Central memory CD4-positive, alpha-beta T cell (primary cell): ENCODE measurements at regions not wholly inside any gene's neighbourhood (a gene's known extent, or its start where the extent isn't known, plus 50 kb on each side); places are given as distances from the start of the nearest gene placed in this dataset.

Experiments
- DNase-seq: peaks from one replicate; pipeline ENCODE4 v3.0.0; 2022

DNA sequence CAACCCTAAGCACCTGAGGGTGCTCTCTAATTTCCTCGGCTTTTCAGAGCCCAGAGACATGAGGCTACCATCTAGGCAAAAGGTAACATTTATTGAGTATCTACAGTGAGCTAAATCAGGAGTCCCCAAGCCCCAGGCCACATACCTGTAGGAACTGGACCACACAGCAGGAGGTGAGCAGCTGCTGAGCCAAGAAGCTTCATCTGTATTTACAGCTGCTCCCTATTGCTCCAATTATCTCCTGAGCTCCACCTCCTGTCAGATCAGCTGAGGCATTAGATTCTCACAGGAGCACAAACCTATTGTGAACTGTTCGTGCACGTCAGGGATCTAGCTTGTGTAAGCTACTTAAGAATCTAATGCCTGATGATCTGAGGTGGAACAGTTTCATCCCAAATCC, 70.2 kb downstream of the RND3 start:
- DNase-seq = no peak

DNA sequence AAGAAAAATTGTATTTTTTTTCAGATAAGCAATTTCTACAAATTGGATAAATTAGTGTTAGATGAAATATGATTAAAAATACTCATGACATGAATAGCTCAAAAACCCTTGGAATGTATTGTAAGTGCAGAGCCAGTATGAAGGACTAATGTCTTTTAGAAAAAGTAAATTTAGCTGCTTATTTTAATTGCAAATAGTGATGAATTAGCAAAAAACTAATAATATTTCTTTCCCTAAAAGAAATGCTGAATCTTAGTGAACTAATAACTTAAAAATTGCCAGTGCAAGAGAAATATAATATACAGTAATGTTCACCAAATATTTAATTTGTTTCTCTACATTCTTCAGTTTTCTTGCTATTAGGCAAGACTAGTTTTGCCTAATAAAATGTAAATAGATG, 72.4 kb downstream of the RND3 start:
- no peak for DNase-seq

DNA sequence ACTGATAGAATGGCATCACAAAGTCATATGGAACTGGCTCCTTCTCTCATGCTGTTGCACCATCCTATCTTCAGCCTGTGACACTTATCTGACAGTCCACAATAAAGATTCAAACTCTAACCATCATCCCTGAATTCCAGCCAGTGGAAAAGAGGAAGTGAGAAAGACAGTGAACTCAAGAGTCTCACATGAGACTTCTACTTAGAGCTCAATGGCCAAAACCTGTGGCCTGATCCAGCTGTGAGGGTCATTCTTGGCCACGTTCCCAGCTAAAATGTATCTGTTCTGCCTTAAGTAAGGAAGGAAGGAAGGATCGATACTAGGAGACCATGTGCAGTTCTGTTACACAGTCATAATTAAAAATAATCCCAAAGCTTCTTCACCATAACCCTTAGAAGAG, 73.6 kb downstream of the RND3 start:
- no peak for DNase-seq

DNA sequence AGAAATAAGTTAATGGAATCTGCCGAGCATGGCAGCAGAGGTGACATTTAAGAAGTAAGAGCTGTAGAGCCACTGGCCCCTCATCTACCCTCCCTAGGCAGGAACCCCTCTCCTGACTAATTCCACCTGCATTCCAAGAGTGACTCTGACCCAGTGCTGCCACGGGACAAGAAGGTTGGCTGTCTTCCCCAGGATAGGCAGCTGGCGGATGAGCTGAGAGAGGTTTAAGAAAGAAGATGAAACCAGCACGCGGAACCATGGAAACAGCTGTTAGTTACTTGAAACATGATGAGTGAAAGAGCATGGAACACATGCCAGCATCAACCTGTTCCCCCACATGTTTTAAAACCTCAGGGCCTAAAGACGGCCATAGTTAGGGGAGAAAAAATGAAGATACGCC, 74.1 kb downstream of the RND3 start:
- DNase-seq = no peak

DNA sequence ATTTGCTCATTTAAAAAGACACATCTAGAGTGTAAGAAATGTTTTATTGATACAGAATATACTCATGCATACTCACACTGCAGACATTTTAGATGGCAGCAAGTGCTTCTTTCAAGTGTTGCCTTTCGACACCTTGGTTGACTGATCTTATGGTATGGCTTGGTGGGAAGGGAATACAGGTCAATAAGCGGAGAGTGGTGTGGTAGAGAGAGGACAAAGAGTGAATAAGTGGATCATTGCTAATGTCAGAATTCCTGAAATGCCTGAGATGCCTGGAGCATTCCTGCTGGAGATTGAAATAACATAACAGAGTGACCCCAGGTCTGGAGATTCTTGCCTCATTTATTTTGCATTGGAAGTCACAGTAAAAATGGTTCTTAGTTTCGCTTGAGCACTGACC, 76.7 kb downstream of the RND3 start:
- DNase-seq = no peak

DNA sequence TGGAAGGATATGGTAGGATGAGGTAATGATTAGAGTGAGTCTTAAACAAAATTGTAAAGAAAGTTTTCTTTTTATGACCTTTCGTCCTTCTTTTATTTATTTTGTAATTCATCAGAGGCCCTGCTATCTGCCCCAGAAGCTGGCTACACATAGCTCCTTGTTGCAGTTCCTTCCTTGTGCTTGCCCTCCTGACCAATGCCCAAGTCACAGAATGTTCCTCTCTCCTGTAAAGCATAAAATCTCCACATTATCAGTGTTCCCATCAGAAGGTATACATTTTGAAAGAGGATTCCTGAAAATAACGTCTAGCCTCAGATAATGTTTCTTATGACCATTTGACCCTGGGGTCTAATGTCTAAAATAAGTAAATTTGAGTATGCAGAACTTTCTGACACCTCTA, 78.3 kb downstream of the RND3 start:
- no peak for DNase-seq

DNA sequence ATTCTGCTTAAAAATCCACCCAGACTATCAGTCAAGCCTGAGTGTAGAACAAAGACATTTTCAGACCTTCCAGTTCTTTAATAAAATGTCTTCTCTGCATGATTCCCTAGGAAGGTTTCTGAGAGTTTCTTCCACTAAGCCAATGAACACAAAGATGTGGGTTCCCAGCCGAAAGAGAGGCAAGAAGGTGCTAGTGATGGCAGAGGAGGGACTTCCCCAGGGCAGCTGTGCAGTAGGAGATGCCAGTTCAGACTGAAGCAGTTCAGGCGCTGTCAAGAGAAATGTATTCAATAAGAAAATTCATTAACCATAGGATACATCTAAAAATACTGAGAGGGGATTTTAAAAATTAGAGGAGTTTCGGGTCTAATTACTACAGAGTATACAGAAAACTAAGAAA, 83.3 kb downstream of the RND3 start:
- DNase-seq = no peak

DNA sequence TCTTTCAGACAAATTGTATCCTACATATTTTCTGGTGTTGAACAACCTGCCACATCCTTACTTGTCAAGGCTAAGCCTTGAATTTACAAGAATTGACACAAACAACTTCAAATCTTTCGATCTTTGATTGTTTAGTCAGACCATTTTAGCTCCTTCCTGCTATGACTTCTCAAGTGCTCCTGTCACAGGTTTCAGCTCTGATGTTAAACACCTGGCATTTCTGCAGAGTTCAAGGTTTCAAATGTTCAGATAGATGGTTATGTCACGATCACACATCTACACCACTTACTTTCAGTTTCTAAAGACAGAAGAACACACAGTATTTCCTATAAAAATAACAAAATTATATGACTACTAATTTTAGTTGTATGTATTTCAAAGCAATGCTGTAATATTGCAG, 84.0 kb downstream of the RND3 start:
- DNase-seq = no peak

DNA sequence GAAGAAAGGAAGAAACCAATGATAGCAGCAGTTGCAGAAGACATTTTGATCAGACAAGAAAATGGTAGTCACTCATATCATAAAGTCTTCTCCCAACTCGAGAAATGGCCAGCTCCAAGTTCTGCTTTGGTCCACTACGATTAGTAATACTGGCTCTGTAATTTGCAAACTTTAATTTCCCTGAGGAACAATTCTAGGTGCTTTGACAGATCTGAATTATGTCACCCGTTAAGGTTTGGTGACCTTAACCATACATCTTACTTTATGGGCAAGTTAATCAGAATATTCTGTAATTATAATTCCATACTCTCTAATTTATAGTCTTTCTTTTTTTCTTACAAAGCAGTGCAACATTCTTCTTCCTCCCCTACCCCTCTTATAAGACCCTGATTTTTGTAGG, 84.5 kb downstream of the RND3 start:
- no peak for DNase-seq

DNA sequence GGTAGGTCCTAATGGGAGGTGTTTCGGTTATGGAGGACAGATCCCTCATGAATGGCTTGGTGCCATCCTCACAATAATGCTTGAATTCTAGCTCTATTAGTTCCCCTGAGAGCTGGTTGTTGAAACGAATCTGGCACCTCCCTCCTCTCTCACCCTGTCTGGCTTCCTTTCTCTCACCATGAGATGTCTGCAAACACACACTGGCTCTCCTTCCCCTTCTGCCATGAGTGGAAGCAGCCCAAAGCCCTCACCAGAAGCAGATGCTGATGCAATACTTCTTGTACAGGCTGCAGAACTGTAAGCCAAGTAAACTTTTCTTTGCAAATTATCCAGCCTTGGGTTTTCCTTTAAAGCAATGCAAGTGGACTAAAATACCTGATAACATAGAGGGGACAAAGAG, 86.6 kb downstream of the RND3 start:
- DNase-seq = no peak

DNA sequence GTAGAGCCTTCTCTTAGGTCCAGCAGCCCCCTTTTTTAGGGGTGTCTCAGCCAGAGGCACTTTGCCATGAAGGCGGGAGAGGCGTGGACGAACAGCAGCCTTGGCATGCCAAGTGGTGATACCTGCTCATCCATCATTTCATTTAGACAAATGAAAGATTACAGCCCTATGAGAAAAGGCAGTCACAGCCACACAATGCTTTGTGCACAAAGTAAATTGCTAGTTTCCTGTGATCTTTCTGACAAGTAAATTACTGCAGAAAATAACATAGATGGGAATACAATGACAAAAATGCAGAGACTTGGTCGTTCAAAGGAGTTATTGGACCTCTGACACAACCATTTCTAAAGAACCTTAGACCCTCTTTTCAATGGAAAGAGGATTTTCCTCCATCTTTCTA, 94.9 kb downstream of the RND3 start:
- DNase-seq = no peak

DNA sequence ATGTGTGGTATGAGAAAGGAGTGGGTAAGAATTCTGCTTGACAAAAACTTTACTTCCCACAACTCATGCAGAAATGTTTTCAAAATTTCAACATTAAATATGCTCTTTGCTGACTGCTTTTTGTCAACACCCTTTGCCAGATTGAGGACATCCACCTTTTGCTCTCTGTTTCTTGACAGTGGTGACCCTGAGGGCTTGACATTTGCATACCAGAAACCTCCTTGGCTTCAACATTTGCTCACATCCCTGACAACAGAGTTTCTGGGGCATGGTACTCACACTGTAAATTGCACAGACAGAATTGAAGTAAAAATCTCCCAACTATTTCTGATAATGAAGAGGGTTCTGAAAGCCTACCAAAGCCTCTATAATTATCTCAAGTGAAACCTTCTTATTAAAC, 95.7 kb downstream of the RND3 start:
- no peak for DNase-seq

DNA sequence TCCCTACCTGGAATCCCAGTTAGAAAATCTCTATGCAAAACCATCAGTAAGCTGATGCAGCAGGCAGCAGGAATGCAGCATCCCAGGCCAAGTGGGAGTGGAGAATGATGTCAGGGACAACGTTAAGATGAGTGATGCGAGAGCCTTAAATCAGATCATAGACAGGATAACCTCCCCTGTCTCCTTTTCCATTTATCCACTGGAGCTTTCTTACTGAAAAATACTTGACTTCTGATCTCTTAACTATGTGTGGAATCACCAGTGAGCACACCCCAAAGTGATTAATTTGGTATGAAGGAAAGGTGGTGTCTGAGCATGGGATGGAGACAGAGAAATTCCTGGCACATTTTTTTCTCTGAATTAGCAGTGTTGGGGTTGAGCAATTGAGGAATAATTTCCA, 98.0 kb downstream of the RND3 start:
- DNase-seq = no peak

DNA sequence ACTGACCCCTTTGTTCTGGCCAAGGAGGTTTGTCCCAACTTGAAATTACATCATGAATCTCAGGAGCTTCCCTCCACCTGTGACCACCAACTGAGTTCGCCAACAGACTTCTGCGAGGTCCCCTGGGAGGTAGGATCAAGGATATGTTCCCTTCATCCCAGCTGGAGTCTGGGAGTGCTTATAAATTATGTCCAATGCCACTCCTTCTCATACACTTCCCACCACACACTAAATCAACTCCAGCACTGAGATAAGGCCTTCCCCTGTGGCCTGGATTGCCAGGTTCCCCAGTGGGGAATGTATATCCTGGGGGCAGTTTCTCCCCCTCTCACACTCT, 99.2 kb downstream of the RND3 start:
- DNase-seq = no peak

DNA sequence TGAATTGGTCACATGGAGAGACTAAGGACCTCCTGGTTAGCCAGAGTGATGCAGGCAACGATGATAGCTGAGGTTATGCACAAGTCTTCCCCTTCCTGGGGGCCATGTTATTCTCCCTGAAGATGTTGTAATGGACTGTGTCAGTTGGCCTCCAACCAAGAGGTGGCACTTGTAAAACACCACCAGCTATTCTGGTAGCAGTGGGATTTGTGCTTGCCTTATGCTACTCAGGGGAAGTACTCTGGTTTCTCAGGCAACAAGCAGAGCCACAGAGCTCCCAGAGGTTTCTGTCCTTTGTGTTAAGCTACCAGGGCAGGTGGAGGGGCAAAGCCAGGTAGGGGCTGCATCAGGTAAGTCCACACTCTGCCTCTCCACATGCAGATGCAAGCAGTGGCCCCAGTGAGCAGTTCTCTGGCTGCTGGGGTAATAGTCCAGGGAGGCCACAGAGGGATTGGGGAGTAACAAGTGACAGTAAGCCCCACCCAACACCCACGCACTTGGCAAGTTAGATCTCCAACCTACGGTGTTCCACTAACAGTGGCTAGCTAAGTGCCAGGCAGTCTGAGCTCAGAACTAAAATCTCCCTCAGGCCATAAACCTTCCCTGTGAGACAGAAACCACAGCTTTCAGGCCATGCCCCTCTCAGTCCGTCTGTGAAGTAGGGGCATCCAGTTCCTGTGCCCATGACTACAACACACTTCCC, 99.7 kb downstream of the RND3 start:
- no peak for DNase-seq

DNA sequence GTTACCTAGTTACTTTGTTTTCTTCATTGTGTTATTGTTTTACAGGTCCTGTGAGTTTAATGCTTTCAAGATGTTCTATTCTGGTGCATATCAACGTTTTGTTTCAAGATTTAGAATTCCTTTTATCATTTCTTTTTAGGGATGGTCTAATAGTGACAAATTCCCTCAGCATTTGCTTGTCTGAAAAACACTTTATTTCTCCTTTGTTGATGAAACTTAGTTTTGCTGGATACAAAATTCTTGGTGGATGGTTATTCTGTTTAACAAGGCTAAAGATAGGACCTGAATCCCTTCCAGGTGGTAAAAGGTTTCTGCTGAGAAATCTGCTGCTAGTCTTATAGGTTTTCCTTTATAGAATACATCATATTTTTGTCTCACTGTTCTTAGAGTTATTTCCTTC, 102.3 kb downstream of the RND3 start:
- DNase-seq = no peak

DNA sequence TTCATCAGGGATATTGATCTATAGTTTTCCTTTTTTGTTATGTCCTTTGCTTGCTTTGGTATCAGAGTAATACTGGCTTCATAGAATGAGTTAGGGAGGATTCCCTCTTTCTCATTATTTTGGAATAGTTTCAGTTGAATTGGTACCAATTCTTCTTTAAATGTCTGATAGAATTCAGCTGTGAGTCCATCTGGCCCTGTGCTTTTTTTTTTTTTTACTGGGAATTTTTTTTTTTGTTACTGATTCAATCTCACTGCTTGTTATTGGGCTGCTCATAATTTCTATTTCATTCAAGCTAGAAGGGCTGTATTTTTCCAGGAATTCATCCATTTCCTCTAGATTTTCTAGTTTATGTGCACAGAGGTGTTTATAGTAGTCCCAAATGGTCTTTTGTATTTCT, 103.9 kb downstream of the RND3 start:
- no peak for DNase-seq

DNA sequence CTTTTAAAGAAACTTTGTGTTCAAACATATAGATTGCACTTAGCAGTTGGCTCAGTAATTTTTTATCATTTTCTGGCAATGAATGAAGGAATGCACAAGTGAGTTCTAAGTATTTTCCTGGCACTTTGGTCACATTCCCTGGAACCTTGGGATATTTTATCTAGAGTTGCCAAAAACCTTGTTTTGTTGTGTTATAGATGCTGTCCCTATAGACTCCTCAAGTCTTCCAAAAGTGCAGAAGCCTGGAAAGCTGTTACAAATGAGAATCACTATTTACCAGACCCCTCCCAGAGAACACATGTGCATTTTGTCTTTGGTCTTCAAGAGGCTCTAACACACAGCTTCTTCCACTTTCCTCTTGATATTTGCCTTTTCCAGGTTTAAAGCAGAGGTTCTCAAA, 108.3 kb downstream of the RND3 start:
- DNase-seq = no peak

DNA sequence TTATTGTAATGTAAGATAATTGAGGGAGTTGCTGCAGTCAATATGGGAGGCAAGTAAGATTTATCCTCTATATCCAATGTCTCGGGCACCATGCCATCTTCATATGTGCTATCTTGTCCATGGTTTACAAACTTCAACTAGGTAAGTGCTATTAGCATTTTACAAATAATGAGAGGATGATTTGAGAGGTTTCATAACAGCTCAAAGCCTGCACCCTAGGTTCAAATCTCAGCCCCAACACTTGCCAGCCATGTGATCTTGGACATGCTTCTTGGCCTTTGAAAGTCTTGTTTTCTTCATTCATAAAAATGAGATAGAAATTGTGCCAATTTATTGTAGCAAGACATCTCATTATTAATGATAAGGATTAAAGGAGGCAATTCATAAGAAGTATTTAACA, 108.8 kb downstream of the RND3 start:
- DNase-seq = no peak

DNA sequence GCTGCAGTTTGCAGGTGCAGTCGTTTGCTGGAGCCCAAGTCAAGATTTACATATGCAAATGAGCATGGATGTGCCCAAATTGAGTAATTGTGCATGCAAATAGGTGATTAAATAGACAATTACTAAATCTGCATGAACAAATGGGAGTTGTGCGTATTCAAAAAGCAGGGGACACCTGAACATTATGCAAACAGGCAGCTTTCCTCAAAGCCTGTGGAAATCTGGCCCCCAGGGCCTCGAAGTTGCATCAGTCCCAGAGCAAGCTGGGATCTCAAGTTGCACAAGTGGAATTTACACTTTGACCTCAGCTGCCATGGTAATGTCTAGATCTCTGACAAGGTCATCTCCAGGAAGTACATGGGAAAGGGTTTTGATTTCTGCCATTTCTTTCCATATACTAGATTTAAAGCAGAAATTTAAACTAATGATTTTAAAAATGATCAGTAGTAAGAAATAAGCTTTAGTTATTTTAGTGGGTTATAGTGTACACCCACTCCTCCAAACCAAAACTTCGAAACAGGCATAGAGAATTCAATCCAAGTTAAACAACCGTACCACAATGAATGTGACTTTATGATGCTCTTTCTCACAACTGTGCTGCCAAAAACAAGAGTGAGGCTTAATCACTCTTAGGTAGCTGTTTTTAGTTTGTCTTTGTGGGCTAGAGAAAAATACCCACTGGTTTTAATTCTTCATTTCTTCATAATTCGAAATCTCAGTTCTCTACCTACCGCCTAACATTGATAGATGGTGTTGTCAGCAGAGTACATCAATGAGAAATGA, 110.7 kb downstream of the RND3 start:
- DNase-seq = no peak

DNA sequence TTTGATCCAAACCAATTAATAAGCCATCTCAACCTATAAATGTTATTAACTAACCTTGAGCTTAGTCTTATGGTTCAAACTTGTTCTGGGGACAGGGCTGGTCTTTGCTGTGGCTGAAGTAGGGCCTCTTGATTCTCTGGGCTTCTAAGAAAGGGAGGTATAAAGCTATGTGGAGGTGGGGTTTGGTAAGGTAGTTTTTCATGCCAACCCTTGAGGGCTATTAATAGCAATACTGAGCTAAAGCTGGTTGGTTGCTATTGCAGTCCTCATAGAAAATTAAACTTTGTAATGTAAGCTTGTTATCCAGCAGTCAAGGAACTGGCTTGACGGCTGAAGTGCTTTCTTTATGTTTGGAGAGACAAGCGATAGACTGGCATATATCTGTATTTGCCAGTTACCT, 112.1 kb downstream of the RND3 start:
- DNase-seq = no peak

DNA sequence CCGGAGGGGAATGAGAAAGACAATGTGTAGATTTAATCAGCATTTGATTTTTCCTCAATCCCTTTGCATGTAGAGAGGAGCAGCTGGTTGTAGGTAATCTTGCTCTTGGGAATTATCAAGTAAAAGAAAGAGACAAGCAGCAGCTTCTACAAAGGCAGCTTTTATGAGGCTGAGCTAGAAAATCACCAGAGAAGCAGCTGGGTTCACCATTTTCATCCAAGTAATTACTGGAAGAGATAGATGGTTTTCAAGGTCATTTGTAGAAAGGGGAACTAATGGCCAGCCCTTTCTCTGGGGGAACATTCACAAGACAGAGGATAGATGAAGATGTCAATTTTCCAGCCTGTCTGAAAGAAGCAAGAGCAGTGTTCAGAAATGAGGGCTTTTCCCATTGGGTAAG, 113.0 kb downstream of the RND3 start:
- DNase-seq = no peak

DNA sequence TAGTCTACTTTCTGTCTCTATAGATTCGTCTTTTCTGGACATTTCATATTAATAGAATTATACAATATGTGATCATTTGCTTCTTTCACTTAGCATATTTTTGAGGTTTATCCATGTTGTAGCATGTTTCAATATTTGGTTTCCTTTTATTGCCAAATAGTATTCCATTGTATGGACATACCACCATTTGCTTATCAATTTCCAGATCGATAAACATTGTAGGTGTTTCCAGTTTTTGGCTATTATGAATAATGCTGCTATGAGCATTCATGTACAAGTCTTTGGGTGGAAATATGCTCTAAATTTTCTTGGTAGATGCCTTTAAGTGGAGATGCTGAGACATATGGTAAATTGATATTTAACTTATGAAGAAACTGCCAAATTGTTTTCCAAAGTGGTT, 114.1 kb downstream of the RND3 start:
- no peak for DNase-seq

DNA sequence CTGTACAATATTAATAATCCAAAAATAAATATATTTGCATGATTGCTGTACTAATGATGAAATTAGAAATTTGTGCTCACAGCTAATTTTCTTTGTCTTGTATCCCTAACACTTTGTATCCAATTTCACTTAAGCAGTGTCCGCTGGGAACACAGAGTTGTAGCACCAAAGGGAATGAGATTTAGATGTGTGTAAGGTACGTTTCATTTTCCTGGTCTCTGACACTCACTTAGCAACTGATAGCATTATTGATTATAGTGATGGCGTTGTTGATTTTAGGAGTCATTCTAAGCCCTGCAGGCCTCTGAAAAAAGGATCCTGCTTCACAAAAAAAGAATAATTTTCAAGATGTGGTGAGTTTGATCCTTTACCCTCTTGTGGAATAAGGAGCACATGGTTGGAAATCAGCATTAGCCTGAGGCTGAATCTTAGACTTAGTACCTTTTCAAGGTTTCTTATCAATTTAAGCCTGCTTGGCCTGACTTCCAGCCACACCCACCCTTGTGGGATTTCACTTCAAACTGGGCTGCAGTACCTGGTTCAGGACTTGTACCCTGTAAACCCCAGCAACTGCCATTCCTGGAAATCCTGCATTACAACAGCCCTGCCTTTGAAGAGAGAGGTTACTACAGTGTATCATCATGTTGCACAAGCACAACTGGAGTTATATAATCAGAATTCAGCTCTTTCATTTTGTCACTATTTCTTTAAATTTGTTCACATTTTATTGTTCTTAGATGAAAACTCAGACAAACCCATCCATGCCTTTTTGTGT, 116.2 kb downstream of the RND3 start:
- no peak for DNase-seq
